ENCODE measurements at regions not wholly inside any gene's neighbourhood (a gene's known extent, or its start where the extent isn't known, plus 50 kb on each side); places are given as distances from the start of the nearest gene placed in this dataset.

DNA sequence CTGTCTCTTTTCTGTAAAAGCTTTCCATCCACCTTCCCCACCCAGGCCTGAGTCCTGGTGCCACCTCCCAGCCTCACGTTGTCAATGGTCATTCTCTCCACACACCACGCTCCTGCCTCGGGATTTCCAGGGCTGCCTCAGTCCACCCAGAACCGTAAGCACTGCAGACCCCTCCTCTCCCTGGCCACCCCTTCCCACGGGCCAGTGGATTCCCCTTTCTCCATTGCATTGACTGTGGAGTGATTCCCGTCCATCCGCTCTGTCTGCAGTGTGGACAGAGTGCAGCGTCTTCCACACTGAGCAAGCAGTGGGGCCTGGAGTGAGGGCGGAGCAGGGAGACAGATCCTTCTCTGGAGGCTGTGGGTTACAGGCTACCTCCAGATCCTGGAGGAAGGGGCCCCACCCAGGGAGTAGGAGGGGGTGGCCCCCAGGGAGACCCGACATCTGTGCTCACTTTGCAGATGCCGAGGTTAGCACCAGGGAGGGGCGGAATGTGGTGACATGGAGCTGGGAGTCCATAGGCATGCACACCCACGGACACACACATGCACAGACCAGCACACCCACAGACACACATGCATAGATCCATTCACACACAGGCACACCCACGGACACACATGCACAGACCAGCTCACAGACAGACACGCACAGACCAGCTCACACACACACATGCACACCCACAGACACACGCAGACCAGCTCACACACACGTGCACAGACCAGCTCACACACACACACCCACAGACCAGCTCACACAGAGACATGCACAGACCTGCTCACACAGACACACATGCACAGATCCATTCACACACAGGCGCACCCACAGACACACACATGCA is 109.6 kb upstream of the B3GAT1 start:
- POLR2A ChIA-PET: no interaction called here
- CTCF ChIA-PET: no interaction called here
- TF ChIP-seq, protein P1, sequence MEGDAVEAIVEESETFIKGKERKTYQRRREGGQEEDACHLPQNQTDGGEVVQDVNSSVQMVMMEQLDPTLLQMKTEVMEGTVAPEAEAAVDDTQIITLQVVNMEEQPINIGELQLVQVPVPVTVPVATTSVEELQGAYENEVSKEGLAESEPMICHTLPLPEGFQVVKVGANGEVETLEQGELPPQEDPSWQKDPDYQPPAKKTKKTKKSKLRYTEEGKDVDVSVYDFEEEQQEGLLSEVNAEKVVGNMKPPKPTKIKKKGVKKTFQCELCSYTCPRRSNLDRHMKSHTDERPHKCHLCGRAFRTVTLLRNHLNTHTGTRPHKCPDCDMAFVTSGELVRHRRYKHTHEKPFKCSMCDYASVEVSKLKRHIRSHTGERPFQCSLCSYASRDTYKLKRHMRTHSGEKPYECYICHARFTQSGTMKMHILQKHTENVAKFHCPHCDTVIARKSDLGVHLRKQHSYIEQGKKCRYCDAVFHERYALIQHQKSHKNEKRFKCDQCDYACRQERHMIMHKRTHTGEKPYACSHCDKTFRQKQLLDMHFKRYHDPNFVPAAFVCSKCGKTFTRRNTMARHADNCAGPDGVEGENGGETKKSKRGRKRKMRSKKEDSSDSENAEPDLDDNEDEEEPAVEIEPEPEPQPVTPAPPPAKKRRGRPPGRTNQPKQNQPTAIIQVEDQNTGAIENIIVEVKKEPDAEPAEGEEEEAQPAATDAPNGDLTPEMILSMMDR (IDR thresholded peaks at IDR 0.05; ENCODE audit: insufficient read depth, low read length, missing control alignments): no peak
- no peak for DNase-seq (ENCODE audit: low read depth, low spot score)
- no peak overlapping the region for H3K4me3 ChIP-seq (ENCODE audit: low read depth, low read length)

DNA sequence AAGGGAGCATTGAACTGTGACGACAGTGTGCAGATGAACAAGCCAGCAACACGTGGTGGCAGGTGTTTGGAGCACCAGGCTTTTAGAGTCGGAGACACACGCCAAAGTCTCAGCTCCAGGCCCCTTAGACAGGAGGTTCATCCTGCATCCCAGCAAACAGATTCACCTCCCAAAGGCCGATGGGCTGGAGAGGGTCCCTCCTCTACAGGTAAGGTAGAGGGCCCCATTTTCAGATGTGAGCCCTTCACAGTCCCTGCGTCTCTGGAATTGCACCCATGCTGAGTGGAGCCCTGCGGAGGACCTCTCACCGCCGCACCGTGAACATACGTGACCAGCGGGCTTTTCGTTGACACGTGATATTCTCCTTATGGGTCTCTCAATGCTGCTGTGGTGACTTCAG is 109.0 kb upstream of the B3GAT1 start:
- DNase-seq (ENCODE audit: low read depth, low spot score): no peak
- H3K4me3 ChIP-seq (ENCODE audit: low read depth, low read length): no peak overlapping the region
- ChIA-PET CTCF (no interaction called here), POLR2A (no interaction called here)
- TF ChIP-seq, protein P1 (IDR thresholded peaks at IDR 0.05; ENCODE audit: insufficient read depth, low read length, missing control alignments): no peak

DNA sequence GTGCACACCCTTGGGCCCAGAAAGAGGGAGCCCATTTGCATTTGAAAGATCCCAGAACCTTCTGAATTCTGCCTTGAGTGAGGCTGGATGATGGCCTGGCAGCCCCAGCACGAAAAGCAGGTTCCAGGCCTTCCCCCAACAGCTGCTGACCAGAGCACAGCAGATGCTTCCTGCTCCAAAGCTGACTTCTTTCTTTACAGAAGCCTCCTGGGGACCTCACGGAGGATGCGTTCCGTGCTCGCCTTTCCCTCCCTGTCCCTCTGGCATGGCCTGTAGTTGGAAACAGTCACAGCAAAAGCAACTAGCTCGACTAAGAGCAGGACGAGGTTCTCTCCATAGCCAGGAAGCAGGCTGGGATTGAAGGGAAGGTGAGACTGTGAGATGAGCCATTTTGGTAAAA is 107.7 kb upstream of the B3GAT1 start:
- TF ChIP-seq, protein P1 (IDR thresholded peaks at IDR 0.05; ENCODE audit: insufficient read depth, low read length, missing control alignments): no peak
- ChIA-PET POLR2A (no interaction called here), CTCF (no interaction called here)

DNA sequence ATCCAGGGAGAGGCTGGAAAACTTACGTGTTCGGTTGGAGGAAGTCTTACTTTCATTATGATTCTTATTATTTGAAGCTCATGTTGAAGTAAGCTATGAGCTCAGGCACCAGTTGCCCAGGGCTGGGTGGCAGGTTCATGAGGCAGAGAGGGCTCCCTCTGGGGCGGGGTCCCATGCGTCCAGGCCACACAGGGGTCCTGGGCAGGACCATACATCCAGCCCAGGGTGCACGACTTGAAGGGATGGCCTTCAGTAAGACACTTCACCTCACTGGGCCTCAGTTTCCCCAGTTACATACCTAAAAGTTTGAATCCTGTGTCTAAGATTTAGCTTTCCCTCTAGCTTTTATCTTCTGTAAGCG is 107.3 kb upstream of the B3GAT1 start:
- CTCF ChIA-PET: no interaction called here
- POLR2A ChIA-PET: no interaction called here
- no peak for DNase-seq (ENCODE audit: low read depth, low spot score)
- TF ChIP-seq, protein P1 (IDR thresholded peaks at IDR 0.05; ENCODE audit: insufficient read depth, low read length, missing control alignments): no peak
- no peak overlapping the region for H3K4me3 ChIP-seq (ENCODE audit: low read depth, low read length)

More for the DNA sequence above, 107.7 kb upstream of the B3GAT1 start:
- H3K4me3 ChIP-seq (ENCODE audit: low read depth, low read length): no peak overlapping the region
- DNase-seq (ENCODE audit: low read depth, low spot score): no peak

DNA sequence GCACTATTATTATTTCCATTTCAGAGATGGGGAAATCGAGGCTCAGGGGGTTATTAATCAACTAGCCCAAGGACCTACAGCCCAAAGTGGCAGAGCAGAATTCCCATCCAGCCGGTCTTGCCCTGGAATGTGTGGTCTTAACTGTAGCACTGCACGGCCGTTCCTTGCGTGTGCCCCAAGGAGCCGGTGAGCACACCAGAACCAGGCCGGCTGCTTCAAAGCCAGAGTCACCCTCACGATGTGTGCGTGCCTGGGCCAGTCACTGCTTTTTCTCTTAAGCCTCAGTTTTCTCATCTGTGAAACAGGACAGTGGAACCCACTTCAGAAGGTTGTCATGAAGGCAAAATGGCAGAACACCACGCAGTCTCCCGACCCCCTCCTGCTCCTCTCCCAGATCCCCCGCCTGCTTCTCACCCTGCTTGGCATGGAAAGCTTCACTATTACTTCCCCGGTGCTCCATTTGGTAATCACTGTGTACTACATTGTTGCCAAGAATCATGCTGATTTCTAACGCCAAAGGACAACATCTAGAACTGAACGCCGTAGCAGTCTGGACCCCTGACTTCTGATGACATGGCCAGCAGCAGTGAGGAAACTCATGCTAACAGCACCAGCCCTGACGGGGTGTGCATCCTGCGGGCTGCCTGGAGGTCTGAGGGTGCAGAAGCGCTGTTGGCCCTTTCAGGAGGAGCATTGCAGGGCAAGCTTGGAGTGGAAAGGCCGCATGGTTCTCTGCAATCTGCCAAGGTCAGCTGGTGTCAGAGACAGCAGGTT is 106.8 kb upstream of the B3GAT1 start:
- ChIA-PET POLR2A (no interaction called here), CTCF (no interaction called here)

More for the DNA sequence above, 106.8 kb upstream of the B3GAT1 start:
- DNase-seq (ENCODE audit: low read depth, low spot score): no peak
- TF ChIP-seq, protein P1 (IDR thresholded peaks at IDR 0.05; ENCODE audit: insufficient read depth, low read length, missing control alignments): no peak
- H3K4me3 ChIP-seq (ENCODE audit: low read depth, low read length): no peak overlapping the region

All from AG04449 (cell line).